ENCODE measurements at regions not wholly inside any gene's neighbourhood (a gene's known extent, or its start where the extent isn't known, plus 50 kb on each side); places are given as distances from the start of the nearest gene placed in this dataset.

DNA sequence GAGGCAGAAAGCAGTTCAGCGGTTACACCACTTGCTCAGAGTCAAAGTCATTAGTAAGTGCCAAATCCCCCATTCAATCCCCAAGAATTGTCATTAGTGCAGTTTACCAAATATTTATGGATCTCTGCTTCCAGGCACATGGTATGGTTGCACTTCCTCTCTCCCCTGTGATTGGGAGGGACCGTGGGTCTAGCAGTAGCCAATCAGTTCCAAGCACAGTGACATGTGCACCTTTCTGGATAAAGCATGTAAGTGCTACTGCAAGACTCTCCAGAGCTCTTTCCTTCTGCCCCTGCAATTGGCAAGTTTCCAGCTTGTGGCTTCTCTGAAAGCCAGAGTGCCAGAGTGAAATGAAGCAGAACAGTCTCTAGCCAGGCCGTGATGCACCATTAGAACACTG lies 85.3 kb upstream of the FLRT2 start:
- no peak for DNase-seq
- 76 to 85% (median 82%) methylated on average over 3 of the region's 3 CpGs for WGBS, 3 donors
- Histone ChIP-seq H3K9me3 (no peaks in the 10 kb centered on the region), H3K4me1 (ENCODE audit: insufficient read depth) (no peaks in the 10 kb centered on the region), H3K27ac (no peak overlapping the region), H3K27me3 (no peaks in the 10 kb centered on the region), H3K36me3 (no peaks in the 10 kb centered on the region), H3K4me3 (no peak overlapping the region)
- intact Hi-C loops (cut with DNase I) = no loop called here
- no peak for TF ChIP-seq POLR2A (IDR thresholded peaks at IDR 0.05)
- no peak for TF ChIP-seq CTCF (IDR thresholded peaks at IDR 0.05)
- no peak for TF ChIP-seq EP300 (IDR thresholded peaks at IDR 0.05)

GRCh38 chr14:85445151-85445795 lies 84.7 kb upstream of the FLRT2 start:
- WGBS, 3 donors = 85 to 94% (median 91%) methylated on average over 3 of the region's 3 CpGs
- DNase-seq = no peak
- intact Hi-C loops (cut with DNase I) = no loop called here
- no peak for TF ChIP-seq EP300 (IDR thresholded peaks at IDR 0.05)
- TF ChIP-seq CTCF (IDR thresholded peaks at IDR 0.05) = no peak
- no peak for TF ChIP-seq POLR2A (IDR thresholded peaks at IDR 0.05)
- Histone ChIP-seq H3K4me3 (no peak overlapping the region), H3K4me1 (ENCODE audit: insufficient read depth) (no peaks in the 10 kb centered on the region), H3K36me3 (no peaks in the 10 kb centered on the region), H3K9me3 (no peaks in the 10 kb centered on the region), H3K27ac (no peak overlapping the region), H3K27me3 (no peaks in the 10 kb centered on the region)

DNA sequence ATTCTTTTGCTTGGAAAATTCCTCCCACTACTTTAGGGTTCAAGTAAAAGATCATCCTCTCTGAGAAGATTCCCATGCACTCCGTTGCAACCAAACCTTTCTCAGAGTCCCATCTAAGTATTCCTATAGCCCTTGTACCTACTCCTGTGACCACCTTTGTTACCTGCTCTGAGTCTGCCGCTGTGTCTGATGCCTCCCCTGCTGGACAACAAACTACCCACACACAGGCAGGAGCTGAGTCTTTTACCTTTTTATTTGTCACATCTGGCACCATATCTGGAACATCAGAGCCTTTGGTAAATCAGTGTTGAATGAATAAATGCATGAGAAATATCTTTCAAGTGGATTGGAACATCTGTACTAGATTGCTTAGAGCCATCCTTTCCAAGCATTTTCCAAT lies 82.1 kb upstream of the FLRT2 start:
- 81 to 95% (median 90%) methylated on average over 2 of the region's 2 CpGs for WGBS, 3 donors
- no peak for TF ChIP-seq CTCF (IDR thresholded peaks at IDR 0.05)
- no peak for TF ChIP-seq EP300 (IDR thresholded peaks at IDR 0.05)
- no peak for TF ChIP-seq POLR2A (IDR thresholded peaks at IDR 0.05)
- no peak overlapping the region for H3K4me3 ChIP-seq
- DNase-seq = no peak
- H3K27ac ChIP-seq = no peak overlapping the region
- intact Hi-C loops (cut with DNase I) = no loop called here
- no peaks in the 10 kb centered on the region for H3K27me3 ChIP-seq
- no peaks in the 10 kb centered on the region for H3K4me1 ChIP-seq (ENCODE audit: insufficient read depth)
- H3K9me3 ChIP-seq = no peaks in the 10 kb centered on the region
- no peaks in the 10 kb centered on the region for H3K36me3 ChIP-seq

GRCh38 chr14:85451421-85451820 lies 78.5 kb upstream of the FLRT2 start:
- H3K9me3 ChIP-seq = no peaks in the 10 kb centered on the region
- no peaks in the 10 kb centered on the region for H3K27me3 ChIP-seq
- H3K27ac ChIP-seq = no peak overlapping the region
- H3K4me1 ChIP-seq (ENCODE audit: insufficient read depth) = no peaks in the 10 kb centered on the region
- no peak for TF ChIP-seq POLR2A (IDR thresholded peaks at IDR 0.05)
- no peak for TF ChIP-seq CTCF (IDR thresholded peaks at IDR 0.05)
- no peak for TF ChIP-seq EP300 (IDR thresholded peaks at IDR 0.05)
- H3K36me3 ChIP-seq = no peaks in the 10 kb centered on the region
- DNase-seq = no peak
- intact Hi-C loops (cut with DNase I) = no loop called here
- H3K4me3 ChIP-seq = no peak overlapping the region

Data from ovary (tissue), 7 donors.